Liver (tissue), 8 donors: ENCODE measurements at regions not wholly inside any gene's neighbourhood (a gene's known extent, or its start where the extent isn't known, plus 50 kb on each side); places are given as distances from the start of the nearest gene placed in this dataset.

Experiments
- DNase-seq: peaks from one replicate; pipeline ENCODE4 v3.0.0-alpha.2; 2017; ENCODE audit warnings: low spot score
- H3K27ac ChIP-seq, 2 donors: one replicate each; pipeline ENCODE4 v1.7.0; 2013; ENCODE audit warnings: inconsistent platforms in 2 of 2, low read length in 2 of 2, control low read depth in 1 of 2, low read depth in 1 of 2, mild to moderate bottlenecking in 1 of 2
- H3K27me3 ChIP-seq, 4 donors: one replicate each; pipeline versions ENCODE4 v1.6.1 to v1.7.0; 2013; ENCODE audit warnings: low read length in 3 of 4, inconsistent platforms in 1 of 4, mild to moderate bottlenecking in 1 of 4, moderate library complexity in 1 of 4; ENCODE audit not compliant: control insufficient read depth in 4 of 4, insufficient read depth in 4 of 4
- H3K36me3 ChIP-seq, 4 donors: one replicate each; pipeline versions ENCODE4 v1.6.1 to v1.7.0; 2013; ENCODE audit warnings: low read length in 3 of 4, mild to moderate bottlenecking in 3 of 4, low read depth in 1 of 4, moderate library complexity in 1 of 4; ENCODE audit not compliant: control insufficient read depth in 4 of 4, insufficient read depth in 3 of 4
- H3K4me1 ChIP-seq, 4 donors: one replicate each; pipeline versions ENCODE4 v1.6.1 to v1.7.0; 2013; ENCODE audit warnings: low read length in 3 of 4, mild to moderate bottlenecking in 3 of 4, moderate library complexity in 1 of 4; ENCODE audit not compliant: control insufficient read depth in 4 of 4, insufficient read depth in 4 of 4
- H3K4me3 ChIP-seq, 3 donors: one replicate each; pipeline versions ENCODE4 v1.6.1 to v1.7.0; 2013; ENCODE audit warnings: low read length in 3 of 3, control low read depth in 1 of 3, low read depth in 1 of 3, mild to moderate bottlenecking in 1 of 3
- H3K9ac ChIP-seq, 2 donors: one replicate each; pipeline ENCODE4 v1.7.0; 2013; ENCODE audit warnings: low read length in 2 of 2, mild to moderate bottlenecking in 2 of 2, moderate library complexity in 2 of 2, control low read depth in 1 of 2, low read depth in 1 of 2
- H3K9me3 ChIP-seq, 4 donors: one replicate each; pipeline versions ENCODE4 v1.6.1 to v1.7.0; 2013; ENCODE audit warnings: low read length in 3 of 4; ENCODE audit not compliant: control insufficient read depth in 4 of 4
- ATF3 ChIP-seq: IDR thresholded peaks from 2 replicates; pipeline ENCODE4 v1.6.1; 2016; ENCODE audit warnings: antibody characterized with exemption
- CTCF ChIP-seq: fragments of 150-350 bp; IDR thresholded peaks from 2 replicates; pipeline ENCODE4 v1.5.1; 2017; ENCODE audit warnings: improper control_type of control experiment, low read depth, low read length; ENCODE audit not compliant: missing input control
- EGR1 ChIP-seq, 2 donors: IDR thresholded peaks; 2 replicates each; pipeline ENCODE4 v1.6.1; 2016 to 2018; ENCODE audit warnings: antibody characterized with exemption in 2 of 2, low read depth in 2 of 2
- FOXA1 ChIP-seq: IDR thresholded peaks from 2 replicates; pipeline ENCODE4 v1.6.1; 2016; ENCODE audit warnings: antibody characterized with exemption
- FOXA2 ChIP-seq: IDR thresholded peaks from 2 replicates; pipeline ENCODE4 v1.6.1; 2016; ENCODE audit warnings: antibody characterized with exemption
- GABPA ChIP-seq, 2 donors: IDR thresholded peaks in 1 of 2; conservative IDR thresholded peaks in 1 of 2; 2 replicates each; pipeline ENCODE4 v1.6.1; 2016; ENCODE audit warnings: antibody characterized with exemption in 2 of 2, mild to moderate bottlenecking in 1 of 2, moderate library complexity in 1 of 2
- HNF4A ChIP-seq, 2 donors: conservative IDR thresholded peaks; 2 replicates each; pipeline ENCODE4 v1.6.1; 2016; ENCODE audit warnings: antibody characterized with exemption in 2 of 2, mild to moderate bottlenecking in 2 of 2
- HNF4G ChIP-seq: IDR thresholded peaks from 2 replicates; pipeline ENCODE4 v1.6.1; 2016; ENCODE audit warnings: antibody characterized with exemption
- RAD21 ChIP-seq, 2 donors: IDR thresholded peaks; 2 replicates each; pipeline ENCODE4 v1.6.1; 2016; ENCODE audit warnings: antibody characterized with exemption in 2 of 2, mild to moderate bottlenecking in 2 of 2
- RXRA ChIP-seq, 2 donors: IDR thresholded peaks; 2 replicates each; pipeline ENCODE4 v1.6.1; 2017 to 2018; ENCODE audit warnings: antibody characterized with exemption in 2 of 2, mild to moderate bottlenecking in 1 of 2
- SP1 ChIP-seq: IDR thresholded peaks from 2 replicates; pipeline ENCODE4 v1.6.1; 2018; ENCODE audit warnings: antibody characterized with exemption, mild to moderate bottlenecking
- TAF1 ChIP-seq: conservative IDR thresholded peaks from 2 replicates; pipeline ENCODE4 v1.6.1; 2016; ENCODE audit warnings: antibody characterized with exemption, mild to moderate bottlenecking
- YY1 ChIP-seq: IDR thresholded peaks from 2 replicates; pipeline ENCODE4 v1.6.1; 2016; ENCODE audit warnings: antibody characterized with exemption, mild to moderate bottlenecking
- ZBTB33 ChIP-seq: IDR thresholded peaks from 2 replicates; pipeline ENCODE4 v1.6.1; 2016; ENCODE audit warnings: antibody characterized with exemption
- WGBS: extraction: QIAGEN DNeasy Blood & Tissue Kit; methylation state at CpG from one replicate; pipeline ENCODE4 v1.1.7; 2013; 5-methylcytosine and 5-hydroxymethylcytosine counted together
- TF ChIP-seq, protein P1 (sequence below): IDR thresholded peaks from 2 replicates; pipeline ENCODE4 v1.6.1; 2016; ENCODE audit warnings: antibody characterized with exemption, mild to moderate bottlenecking
- TF ChIP-seq, protein P2 (sequence below): IDR thresholded peaks from 2 replicates; pipeline ENCODE4 v1.6.1; 2016; ENCODE audit warnings: antibody characterized with exemption
- donor health status: healthy.
- donor health status: healthy.
- donor health status: healthy.
- donor health status: healthy.
- donor health status: healthy.

DNA sequence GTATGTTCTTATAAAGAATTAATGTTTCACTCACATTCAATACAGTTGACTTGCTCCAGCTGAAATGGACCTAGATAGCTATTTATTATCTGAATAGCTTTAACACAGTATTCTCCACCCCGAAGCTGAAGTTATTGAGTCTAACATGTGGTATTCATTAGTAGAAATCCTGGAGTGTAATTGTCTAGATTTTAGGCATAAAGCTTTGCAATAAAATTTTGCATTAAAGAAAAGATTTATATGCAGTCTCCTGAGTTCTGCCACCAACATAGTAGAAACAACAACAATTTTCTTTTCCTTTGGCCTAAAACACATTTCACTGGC, 90.2 kb upstream of the DCLK2 start:
- no peak overlapping the region for H3K27ac ChIP-seq
- no peaks in the 10 kb centered on the region for H3K9me3 ChIP-seq
- TF ChIP-seq, protein P1, sequence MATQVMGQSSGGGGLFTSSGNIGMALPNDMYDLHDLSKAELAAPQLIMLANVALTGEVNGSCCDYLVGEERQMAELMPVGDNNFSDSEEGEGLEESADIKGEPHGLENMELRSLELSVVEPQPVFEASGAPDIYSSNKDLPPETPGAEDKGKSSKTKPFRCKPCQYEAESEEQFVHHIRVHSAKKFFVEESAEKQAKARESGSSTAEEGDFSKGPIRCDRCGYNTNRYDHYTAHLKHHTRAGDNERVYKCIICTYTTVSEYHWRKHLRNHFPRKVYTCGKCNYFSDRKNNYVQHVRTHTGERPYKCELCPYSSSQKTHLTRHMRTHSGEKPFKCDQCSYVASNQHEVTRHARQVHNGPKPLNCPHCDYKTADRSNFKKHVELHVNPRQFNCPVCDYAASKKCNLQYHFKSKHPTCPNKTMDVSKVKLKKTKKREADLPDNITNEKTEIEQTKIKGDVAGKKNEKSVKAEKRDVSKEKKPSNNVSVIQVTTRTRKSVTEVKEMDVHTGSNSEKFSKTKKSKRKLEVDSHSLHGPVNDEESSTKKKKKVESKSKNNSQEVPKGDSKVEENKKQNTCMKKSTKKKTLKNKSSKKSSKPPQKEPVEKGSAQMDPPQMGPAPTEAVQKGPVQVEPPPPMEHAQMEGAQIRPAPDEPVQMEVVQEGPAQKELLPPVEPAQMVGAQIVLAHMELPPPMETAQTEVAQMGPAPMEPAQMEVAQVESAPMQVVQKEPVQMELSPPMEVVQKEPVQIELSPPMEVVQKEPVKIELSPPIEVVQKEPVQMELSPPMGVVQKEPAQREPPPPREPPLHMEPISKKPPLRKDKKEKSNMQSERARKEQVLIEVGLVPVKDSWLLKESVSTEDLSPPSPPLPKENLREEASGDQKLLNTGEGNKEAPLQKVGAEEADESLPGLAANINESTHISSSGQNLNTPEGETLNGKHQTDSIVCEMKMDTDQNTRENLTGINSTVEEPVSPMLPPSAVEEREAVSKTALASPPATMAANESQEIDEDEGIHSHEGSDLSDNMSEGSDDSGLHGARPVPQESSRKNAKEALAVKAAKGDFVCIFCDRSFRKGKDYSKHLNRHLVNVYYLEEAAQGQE = no peak
- TF ChIP-seq RXRA (IDR thresholded peaks at IDR 0.05) (no peak), ZBTB33 (no peak), YY1 (no peak), FOXA1 (no peak), HNF4A (conservative IDR thresholded peaks at IDR 0.05) (no peak), EGR1 (IDR thresholded peaks at IDR 0.05; ENCODE audit: low read depth in 2 of 2) (no peak), TAF1 (no peak)
- TF ChIP-seq, protein P2, sequence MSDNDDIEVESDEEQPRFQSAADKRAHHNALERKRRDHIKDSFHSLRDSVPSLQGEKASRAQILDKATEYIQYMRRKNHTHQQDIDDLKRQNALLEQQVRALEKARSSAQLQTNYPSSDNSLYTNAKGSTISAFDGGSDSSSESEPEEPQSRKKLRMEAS = no peak
- no peaks in the 10 kb centered on the region for H3K4me1 ChIP-seq
- no peaks in the 10 kb centered on the region for H3K27me3 ChIP-seq
- 70% methylated on average over 1 of the region's 1 CpG for WGBS
- no peak overlapping the region for H3K9ac ChIP-seq
- DNase-seq = no peak
- H3K4me3 ChIP-seq = no peak overlapping the region
- no peaks in the 10 kb centered on the region for H3K36me3 ChIP-seq

- Histone ChIP-seq H3K9ac (no peak overlapping the region), H3K9me3 (no peaks in the 10 kb centered on the region), H3K27me3 (no peaks in the 10 kb centered on the region), H3K4me3 (no peak overlapping the region), H3K4me1 (peaks cover 0 to 4% (median under 1%) of the 10 kb centered on the region in 4 donors), H3K27ac (no peak overlapping the region), H3K36me3 (no peaks in the 10 kb centered on the region)
- no peak for DNase-seq
- no peak for TF ChIP-seq SP1
- no peak for TF ChIP-seq ATF3
- TF ChIP-seq, protein P1 = no peak
- TF ChIP-seq CTCF = no peak
- no peak for TF ChIP-seq RAD21 (IDR thresholded peaks at IDR 0.05)
- TF ChIP-seq EGR1 (IDR thresholded peaks at IDR 0.05; ENCODE audit: low read depth in 2 of 2) = no peak
- no peak for TF ChIP-seq FOXA2
- TF ChIP-seq FOXA1 = no peak
- TF ChIP-seq GABPA (IDR thresholded peaks at IDR 0.05 in 1 of 2, conservative IDR thresholded peaks at IDR 0.05 in 1 of 2) = no peak
- TF ChIP-seq HNF4G = no peak
- no peak for TF ChIP-seq TAF1
- no peak for TF ChIP-seq YY1
- no peak for TF ChIP-seq RXRA (IDR thresholded peaks at IDR 0.05)
- no peak for TF ChIP-seq ZBTB33
- TF ChIP-seq, protein P2 = no peak
- TF ChIP-seq HNF4A (conservative IDR thresholded peaks at IDR 0.05) = no peak
These were observed 85.2 kb upstream of the DCLK2 start for GRCh38 chr4:149993030-149993429.
